Esophagus squamous epithelium (tissue), 4 donors: ENCODE measurements at regions not wholly inside any gene's neighbourhood (a gene's known extent, or its start where the extent isn't known, plus 50 kb on each side); places are given as distances from the start of the nearest gene placed in this dataset.
"Not testable (repeated sequence)": the region's sequence is repeated elsewhere in the genome, so short reads cannot be mapped to it uniquely, and the experiment has no call there.

Experiments used
- POLR2A ChIP-seq, 4 donors: fragments of 450-650 bp; IDR thresholded peaks; one replicate each; pipeline ENCODE4 v1.6.1; 2017; ENCODE audit warnings: antibody characterized with exemption in 4 of 4, mild to moderate bottlenecking in 4 of 4, moderate library complexity in 3 of 4
- TF ChIP-seq, protein P1 (sequence below), 6 experiments: fragments of 450-650 bp in 4 of 6; fragments of 200-600 bp in 2 of 6; sonication (generic) in 2 of 6; IDR thresholded peaks; one replicate each; pipeline ENCODE4 v1.5.1; 2016 to 2019; ENCODE audit warnings: antibody characterized with exemption in 6 of 6, mild to moderate bottlenecking in 4 of 6, moderate library complexity in 4 of 6

DNA sequence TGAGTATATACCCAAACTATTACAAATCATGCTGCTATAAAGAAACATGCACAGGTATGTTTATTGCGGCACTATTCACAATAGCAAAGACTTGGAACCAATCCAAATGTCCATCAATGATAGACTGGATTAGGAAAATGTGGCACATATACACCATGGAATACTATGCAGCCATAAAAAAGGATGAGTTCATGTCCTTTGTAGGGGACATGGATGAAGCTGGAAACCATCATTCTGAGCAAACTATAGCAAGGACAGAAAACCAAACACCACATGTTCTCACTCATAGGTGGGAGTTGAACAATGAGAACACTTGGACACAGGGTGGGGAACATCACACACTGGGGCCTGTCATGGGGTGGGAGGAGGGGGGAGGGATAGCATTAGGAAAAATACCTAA is 672.7 kb upstream of the CTNND2 start:
- TF ChIP-seq, protein P1, sequence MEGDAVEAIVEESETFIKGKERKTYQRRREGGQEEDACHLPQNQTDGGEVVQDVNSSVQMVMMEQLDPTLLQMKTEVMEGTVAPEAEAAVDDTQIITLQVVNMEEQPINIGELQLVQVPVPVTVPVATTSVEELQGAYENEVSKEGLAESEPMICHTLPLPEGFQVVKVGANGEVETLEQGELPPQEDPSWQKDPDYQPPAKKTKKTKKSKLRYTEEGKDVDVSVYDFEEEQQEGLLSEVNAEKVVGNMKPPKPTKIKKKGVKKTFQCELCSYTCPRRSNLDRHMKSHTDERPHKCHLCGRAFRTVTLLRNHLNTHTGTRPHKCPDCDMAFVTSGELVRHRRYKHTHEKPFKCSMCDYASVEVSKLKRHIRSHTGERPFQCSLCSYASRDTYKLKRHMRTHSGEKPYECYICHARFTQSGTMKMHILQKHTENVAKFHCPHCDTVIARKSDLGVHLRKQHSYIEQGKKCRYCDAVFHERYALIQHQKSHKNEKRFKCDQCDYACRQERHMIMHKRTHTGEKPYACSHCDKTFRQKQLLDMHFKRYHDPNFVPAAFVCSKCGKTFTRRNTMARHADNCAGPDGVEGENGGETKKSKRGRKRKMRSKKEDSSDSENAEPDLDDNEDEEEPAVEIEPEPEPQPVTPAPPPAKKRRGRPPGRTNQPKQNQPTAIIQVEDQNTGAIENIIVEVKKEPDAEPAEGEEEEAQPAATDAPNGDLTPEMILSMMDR (IDR thresholded peaks at IDR 0.05), result not testable (repeated sequence)
- not testable (repeated sequence) for TF ChIP-seq POLR2A (IDR thresholded peaks at IDR 0.05)
